GM11168 (cell line): ENCODE measurements at regions not wholly inside any gene's neighbourhood (a gene's known extent, or its start where the extent isn't known, plus 50 kb on each side); places are given as distances from the start of the nearest gene placed in this dataset.

ENCODE experiments used
- in situ Hi-C: fragments of 300-500 bp; cut with MboI; formaldehyde crosslinking; loops from one replicate; pipeline ENCODE4 v1.12.0; 2022; ENCODE audit warnings: low sequenced_read_pairs; ENCODE audit not compliant: unreplicated experiment

GRCh38 chr17:71252436-71252835 lies 868.4 kb upstream of the SOX9 start:
- in situ Hi-C loops: no loop called here

GRCh38 chr17:71257096-71257495 lies 863.7 kb upstream of the SOX9 start:
- in situ Hi-C loops: no loop called here

- in situ Hi-C loops: no loop called here
These were observed 860.4 kb upstream of the SOX9 start for GRCh38 chr17:71260366-71260940.

- in situ Hi-C loops: no loop called here
These were observed 858.2 kb upstream of the SOX9 start for GRCh38 chr17:71262586-71262985.

- in situ Hi-C loops: no loop called here
These were observed 853.2 kb upstream of the SOX9 start for GRCh38 chr17:71267668-71268067.

- in situ Hi-C loops: no loop called here
These were observed 851.6 kb upstream of the SOX9 start for GRCh38 chr17:71269201-71269600.

- in situ Hi-C loops: no loop called here
These were observed 847.4 kb upstream of the SOX9 start for GRCh38 chr17:71273441-71273840.

- in situ Hi-C loops: no loop called here
These were observed 844.7 kb upstream of the SOX9 start for GRCh38 chr17:71276079-71276478.

- in situ Hi-C loops: no loop called here
These were observed 837.3 kb upstream of the SOX9 start for GRCh38 chr17:71283486-71283885.

GRCh38 chr17:71284032-71284755 lies 836.6 kb upstream of the SOX9 start:
- in situ Hi-C loops: no loop called here

GRCh38 chr17:71286625-71287024 lies 834.2 kb upstream of the SOX9 start:
- in situ Hi-C loops: no loop called here

- in situ Hi-C loops: no loop called here
These were observed 833.6 kb upstream of the SOX9 start for GRCh38 chr17:71287071-71287823.

GRCh38 chr17:71292006-71292405 lies 828.8 kb upstream of the SOX9 start:
- in situ Hi-C loops: no loop called here

GRCh38 chr17:71296005-71296404 lies 824.8 kb upstream of the SOX9 start:
- in situ Hi-C loops: no loop called here

- in situ Hi-C loops: no loop called here
These were observed 819.8 kb upstream of the SOX9 start for GRCh38 chr17:71301063-71301462.

GRCh38 chr17:71302721-71303549 lies 817.9 kb upstream of the SOX9 start:
- in situ Hi-C loops: no loop called here

GRCh38 chr17:71304498-71305158 lies 816.2 kb upstream of the SOX9 start:
- in situ Hi-C loops: no loop called here

GRCh38 chr17:71313866-71314265 lies 807.0 kb upstream of the SOX9 start:
- in situ Hi-C loops: no loop called here

- in situ Hi-C loops: no loop called here
These were observed 805.3 kb upstream of the SOX9 start for GRCh38 chr17:71315568-71315967.
